ENCODE measurements at regions not wholly inside any gene's neighbourhood (a gene's known extent, or its start where the extent isn't known, plus 50 kb on each side); places are given as distances from the start of the nearest gene placed in this dataset.

DNA sequence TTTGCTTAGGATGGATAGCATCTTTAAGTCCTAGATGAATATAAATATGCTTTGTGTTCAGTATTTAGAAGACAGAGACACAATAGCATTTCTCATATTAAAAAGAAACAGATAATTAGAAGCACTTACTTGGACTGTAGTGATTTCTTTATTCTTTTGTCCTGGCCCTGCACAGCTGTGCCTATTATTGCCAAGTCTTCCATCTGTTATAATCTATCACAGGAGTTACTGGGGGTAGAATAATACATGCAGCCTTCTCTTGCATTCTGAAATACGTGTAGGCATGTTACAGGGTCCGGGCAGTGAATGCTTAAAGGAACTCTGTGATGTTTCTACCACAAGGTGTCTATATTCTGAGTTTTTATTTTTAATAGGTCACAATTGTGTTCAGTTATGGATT is 461.5 kb upstream of the COBL start:
- DNase-seq (ENCODE audit: low read depth), result no peak
- TF ChIP-seq, protein P1, sequence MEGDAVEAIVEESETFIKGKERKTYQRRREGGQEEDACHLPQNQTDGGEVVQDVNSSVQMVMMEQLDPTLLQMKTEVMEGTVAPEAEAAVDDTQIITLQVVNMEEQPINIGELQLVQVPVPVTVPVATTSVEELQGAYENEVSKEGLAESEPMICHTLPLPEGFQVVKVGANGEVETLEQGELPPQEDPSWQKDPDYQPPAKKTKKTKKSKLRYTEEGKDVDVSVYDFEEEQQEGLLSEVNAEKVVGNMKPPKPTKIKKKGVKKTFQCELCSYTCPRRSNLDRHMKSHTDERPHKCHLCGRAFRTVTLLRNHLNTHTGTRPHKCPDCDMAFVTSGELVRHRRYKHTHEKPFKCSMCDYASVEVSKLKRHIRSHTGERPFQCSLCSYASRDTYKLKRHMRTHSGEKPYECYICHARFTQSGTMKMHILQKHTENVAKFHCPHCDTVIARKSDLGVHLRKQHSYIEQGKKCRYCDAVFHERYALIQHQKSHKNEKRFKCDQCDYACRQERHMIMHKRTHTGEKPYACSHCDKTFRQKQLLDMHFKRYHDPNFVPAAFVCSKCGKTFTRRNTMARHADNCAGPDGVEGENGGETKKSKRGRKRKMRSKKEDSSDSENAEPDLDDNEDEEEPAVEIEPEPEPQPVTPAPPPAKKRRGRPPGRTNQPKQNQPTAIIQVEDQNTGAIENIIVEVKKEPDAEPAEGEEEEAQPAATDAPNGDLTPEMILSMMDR (IDR thresholded peaks at IDR 0.05; ENCODE audit: insufficient read depth, low read length), result no peak
- H3K4me3 ChIP-seq (ENCODE audit: low read depth, low read length), result no peak overlapping the region

DNA sequence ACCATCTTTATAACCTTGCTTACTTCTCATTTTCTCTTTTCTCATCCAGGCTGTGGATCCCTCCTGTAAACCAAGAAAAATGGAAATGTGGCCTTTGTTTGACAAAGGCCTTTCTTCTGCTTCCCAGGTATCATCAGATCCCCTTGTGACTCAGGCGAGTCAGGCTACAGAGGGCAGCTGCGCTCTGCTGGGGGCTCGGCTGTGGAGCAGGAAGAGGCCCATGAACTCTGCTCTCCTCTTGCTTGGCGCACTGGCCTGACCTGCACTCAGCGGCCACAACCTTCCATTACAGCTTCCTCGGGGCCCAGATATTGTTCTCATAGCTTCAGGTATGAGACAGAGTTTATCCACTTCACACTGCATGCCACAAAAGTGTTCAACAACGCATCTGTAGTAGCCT is 457.6 kb upstream of the COBL start:
- TF ChIP-seq, protein P1 (IDR thresholded peaks at IDR 0.05; ENCODE audit: insufficient read depth, low read length), result no peak
- H3K4me3 ChIP-seq (ENCODE audit: low read depth, low read length), result no peak overlapping the region
- no peak for DNase-seq (ENCODE audit: low read depth)

GRCh38 chr7:51772190-51772589 is 455.6 kb upstream of the COBL start:
- TF ChIP-seq, protein P1 (IDR thresholded peaks at IDR 0.05; ENCODE audit: insufficient read depth, low read length), result no peak
- no peak for DNase-seq (ENCODE audit: low read depth)
- no peak overlapping the region for H3K4me3 ChIP-seq (ENCODE audit: low read depth, low read length)

DNA sequence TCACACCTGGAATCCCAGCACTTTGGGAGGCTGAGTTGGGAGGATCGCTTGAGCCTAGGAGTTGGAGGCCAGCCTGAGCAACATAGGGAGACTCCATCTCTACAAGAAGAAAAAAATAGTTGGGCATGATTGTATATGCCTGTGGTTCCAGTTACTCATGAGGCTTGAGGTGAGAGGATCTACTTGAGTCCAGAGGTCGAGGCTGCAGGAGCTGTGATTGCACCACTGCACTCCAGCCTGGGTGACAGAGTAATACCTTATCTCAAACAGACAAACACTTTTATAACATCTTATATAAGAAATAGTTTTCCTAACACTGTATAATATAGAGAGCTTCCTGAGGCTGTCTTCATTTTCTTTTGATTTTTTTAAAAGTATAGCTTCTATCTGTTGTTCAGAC is 448.4 kb upstream of the COBL start:
- TF ChIP-seq, protein P1 (IDR thresholded peaks at IDR 0.05; ENCODE audit: insufficient read depth, low read length), result no peak
- DNase-seq (ENCODE audit: low read depth), result no peak
- no peak overlapping the region for H3K4me3 ChIP-seq (ENCODE audit: low read depth, low read length)

DNA sequence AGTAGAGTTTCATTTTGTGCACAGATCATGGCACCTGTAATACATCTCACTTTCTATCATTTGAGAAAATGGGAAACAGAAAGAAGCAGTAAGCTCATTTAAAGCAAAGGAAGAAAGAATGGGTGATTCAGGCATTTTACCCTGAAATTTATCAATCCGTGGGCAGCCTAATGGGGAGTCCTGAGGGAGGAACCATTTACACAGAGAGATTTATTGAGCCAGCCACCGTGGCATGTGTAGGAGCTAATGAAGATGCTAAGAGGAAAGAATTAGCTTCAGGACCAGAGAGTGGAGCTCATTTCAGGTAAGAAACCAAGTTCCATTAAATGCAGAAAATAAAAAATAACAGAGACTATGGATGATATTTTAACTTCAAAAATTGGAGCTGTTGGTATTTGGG is 443.4 kb upstream of the COBL start:
- H3K4me3 ChIP-seq (ENCODE audit: low read depth, low read length), result no peak overlapping the region
- TF ChIP-seq, protein P1 (IDR thresholded peaks at IDR 0.05; ENCODE audit: insufficient read depth, low read length), result no peak
- no peak for DNase-seq (ENCODE audit: low read depth)

GRCh38 chr7:51757960-51758359 is 441.4 kb upstream of the COBL start:
- TF ChIP-seq, protein P1 (IDR thresholded peaks at IDR 0.05; ENCODE audit: insufficient read depth, low read length), result no peak
- DNase-seq (ENCODE audit: low read depth), result no peak
- no peak overlapping the region for H3K4me3 ChIP-seq (ENCODE audit: low read depth, low read length)

GRCh38 chr7:51732951-51733350 is 416.3 kb upstream of the COBL start:
- TF ChIP-seq, protein P1 (IDR thresholded peaks at IDR 0.05; ENCODE audit: insufficient read depth, low read length), result no peak
- no peak for DNase-seq (ENCODE audit: low read depth)
- H3K4me3 ChIP-seq (ENCODE audit: low read depth, low read length), result no peak overlapping the region

All from fibroblast of the aortic adventitia (primary cell).